WTC11 (cell line): ENCODE measurements at regions not wholly inside any gene's neighbourhood (a gene's known extent, or its start where the extent isn't known, plus 50 kb on each side); places are given as distances from the start of the nearest gene placed in this dataset.

Experiments used
- ATAC-seq: fragments of 200-7000 bp; cut with Tn5 transposase; 2 replicates; pipeline ENCODE4 v1.10.0; 2021; ENCODE audit warnings: mild to moderate bottlenecking, moderate library complexity
- CTCF ChIA-PET: fragments of 300-600 bp; sonication (Branson Sonifier 250); formaldehyde crosslinking; loops from one replicate; lab custom pipeline; 2021; ENCODE audit warnings: antibody characterized with exemption; lab: Charles Lee
- POLR2A ChIA-PET: fragments of 350-600 bp; sonication (Branson Sonifier 250); formaldehyde crosslinking; loops from one replicate; lab custom pipeline; 2021; ENCODE audit warnings: antibody characterized with exemption; lab: Charles Lee
- DNase-seq: peaks from one replicate; pipeline ENCODE4 v3.0.0; 2021; ENCODE audit warnings: low spot score
- H3K27ac Mint-ChIP-seq: 2 replicates; pipeline ENCODE4 v1.8.0; 2021; ENCODE audit warnings: mixed read lengths
- H3K27me3 Mint-ChIP-seq: 2 replicates; pipeline ENCODE4 v1.8.0; 2021; ENCODE audit warnings: low read depth, mild to moderate bottlenecking, moderate library complexity, mixed read lengths
- H3K36me3 Mint-ChIP-seq: 2 replicates; pipeline ENCODE4 v1.8.0; 2021; ENCODE audit warnings: mixed read lengths
- H3K4me1 Mint-ChIP-seq: 2 replicates; pipeline ENCODE4 v1.8.0; 2022; ENCODE audit warnings: mixed read lengths
- H3K4me3 Mint-ChIP-seq: 2 replicates; pipeline ENCODE4 v1.8.0; 2021; ENCODE audit warnings: mild to moderate bottlenecking, moderate library complexity, mixed read lengths
- H3K9me3 Mint-ChIP-seq: 2 replicates; pipeline ENCODE4 v1.8.0; 2021; ENCODE audit warnings: mixed read lengths
- AR ChIP-seq: fragments of 250-450 bp; sonication (Bioruptor Pico); IDR thresholded peaks from 2 replicates; pipeline ENCODE4 v1.9.0; 2021; ENCODE audit warnings: mild to moderate bottlenecking
- CREM ChIP-seq: sonication (generic); formaldehyde crosslinking; IDR thresholded peaks from 2 replicates; pipeline ENCODE4 v1.8.1; 2022; ENCODE audit warnings: mild to moderate bottlenecking, missing genetic modification reagents, moderate library complexity
- CTCF ChIP-seq: fragments of 200-600 bp; IDR thresholded peaks from 2 replicates; pipeline ENCODE4 v1.8.0; 2022; ENCODE audit warnings: antibody characterized with exemption
- GRHL2 ChIP-seq: fragments of 250-450 bp; sonication (Bioruptor Pico); IDR thresholded peaks from 2 replicates; pipeline ENCODE4 v1.8.0; 2022; ENCODE audit warnings: mild to moderate bottlenecking, moderate library complexity; ENCODE audit not compliant: insufficient replicate concordance, severe bottlenecking
- NFE2L1 ChIP-seq: sonication (generic); formaldehyde crosslinking; IDR thresholded peaks from 2 replicates; pipeline ENCODE4 v1.8.1; 2023; ENCODE audit warnings: missing genetic modification reagents
- OVOL2 ChIP-seq: fragments of 250-450 bp; sonication (Bioruptor Pico); IDR thresholded peaks from 2 replicates; pipeline ENCODE4 v1.9.0; 2021; ENCODE audit warnings: mild to moderate bottlenecking, borderline replicate concordance
- PRRX2 ChIP-seq: fragments of 250-450 bp; sonication (Bioruptor Pico); IDR thresholded peaks from 2 replicates; pipeline ENCODE4 v1.8.0; 2021; ENCODE audit warnings: mild to moderate bottlenecking
- ZNF121 ChIP-seq: sonication (generic); formaldehyde crosslinking; IDR thresholded peaks from 2 replicates; pipeline ENCODE4 v1.8.0; 2023; ENCODE audit warnings: missing genetic modification reagents
- TF ChIP-seq, protein P1 (sequence below): fragments of 250-450 bp; sonication (Bioruptor Pico); IDR thresholded peaks from 2 replicates; pipeline ENCODE4 v2.1.2; 2022; ENCODE audit warnings: mild to moderate bottlenecking, moderate library complexity
- TF ChIP-seq, protein P2 (sequence below): sonication (generic); formaldehyde crosslinking; IDR thresholded peaks from 2 replicates; pipeline ENCODE4 v1.8.0; 2023; ENCODE audit warnings: missing genetic modification reagents
- TF ChIP-seq, protein P3 (sequence below): sonication (generic); formaldehyde crosslinking; IDR thresholded peaks from 2 replicates; pipeline ENCODE4 v1.8.0; 2022; ENCODE audit warnings: mild to moderate bottlenecking, missing genetic modification reagents
- TF ChIP-seq, protein P4 (sequence below): sonication (generic); formaldehyde crosslinking; IDR thresholded peaks from 2 replicates; pipeline ENCODE4 v1.8.1; 2022; ENCODE audit warnings: low read depth, mild to moderate bottlenecking, moderate library complexity, missing genetic modification reagents, borderline replicate concordance
- TF ChIP-seq, protein P5 (sequence below): sonication (generic); formaldehyde crosslinking; IDR thresholded peaks from 2 replicates; pipeline ENCODE4 v1.8.0; 2023; ENCODE audit warnings: mild to moderate bottlenecking, missing genetic modification reagents
- TF ChIP-seq, protein P6 (sequence below): sonication (generic); formaldehyde crosslinking; IDR thresholded peaks from 2 replicates; pipeline ENCODE4 v1.8.1; 2023; ENCODE audit warnings: mild to moderate bottlenecking, missing genetic modification reagents, moderate library complexity
- TF ChIP-seq, protein P7 (sequence below): sonication (generic); formaldehyde crosslinking; IDR thresholded peaks from 2 replicates; pipeline ENCODE4 v1.8.0; 2023; ENCODE audit warnings: missing genetic modification reagents, mild to moderate bottlenecking, borderline replicate concordance
- TF ChIP-seq, protein P8 (sequence below): fragments of 250-450 bp; sonication (Bioruptor Pico); IDR thresholded peaks from 2 replicates; pipeline ENCODE4 v1.9.0; 2021; ENCODE audit warnings: mild to moderate bottlenecking

DNA sequence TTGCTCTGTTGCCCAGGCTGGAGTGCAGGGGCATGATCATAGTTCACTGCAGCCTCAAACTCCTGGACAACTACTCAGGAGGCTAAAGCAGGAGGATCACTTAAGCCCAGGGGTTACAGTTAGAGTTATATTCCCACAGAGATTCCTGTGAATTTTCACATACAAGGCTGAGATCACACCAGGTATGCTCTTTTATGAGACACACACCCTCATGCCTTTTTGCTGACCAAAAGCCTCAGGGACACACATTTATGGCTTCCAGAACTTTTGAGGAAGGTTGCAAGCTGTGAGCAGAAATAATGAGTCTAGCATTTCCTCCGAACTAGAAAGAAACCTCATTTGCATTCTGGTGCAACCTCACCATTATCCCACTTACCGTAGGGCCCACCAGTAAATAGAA is 370.5 kb upstream of the ARID1B start (continued):
- TF ChIP-seq, protein P1, sequence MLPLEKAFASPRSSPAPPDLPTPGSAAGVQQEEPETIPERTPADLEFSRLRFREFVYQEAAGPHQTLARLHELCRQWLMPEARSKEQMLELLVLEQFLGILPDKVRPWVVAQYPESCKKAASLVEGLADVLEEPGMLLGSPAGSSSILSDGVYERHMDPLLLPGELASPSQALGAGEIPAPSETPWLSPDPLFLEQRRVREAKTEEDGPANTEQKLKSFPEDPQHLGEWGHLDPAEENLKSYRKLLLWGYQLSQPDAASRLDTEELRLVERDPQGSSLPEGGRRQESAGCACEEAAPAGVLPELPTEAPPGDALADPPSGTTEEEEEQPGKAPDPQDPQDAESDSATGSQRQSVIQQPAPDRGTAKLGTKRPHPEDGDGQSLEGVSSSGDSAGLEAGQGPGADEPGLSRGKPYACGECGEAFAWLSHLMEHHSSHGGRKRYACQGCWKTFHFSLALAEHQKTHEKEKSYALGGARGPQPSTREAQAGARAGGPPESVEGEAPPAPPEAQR (CRISPR knock-in tag): no peak
- no peak for TF ChIP-seq CTCF
- TF ChIP-seq, protein P2, sequence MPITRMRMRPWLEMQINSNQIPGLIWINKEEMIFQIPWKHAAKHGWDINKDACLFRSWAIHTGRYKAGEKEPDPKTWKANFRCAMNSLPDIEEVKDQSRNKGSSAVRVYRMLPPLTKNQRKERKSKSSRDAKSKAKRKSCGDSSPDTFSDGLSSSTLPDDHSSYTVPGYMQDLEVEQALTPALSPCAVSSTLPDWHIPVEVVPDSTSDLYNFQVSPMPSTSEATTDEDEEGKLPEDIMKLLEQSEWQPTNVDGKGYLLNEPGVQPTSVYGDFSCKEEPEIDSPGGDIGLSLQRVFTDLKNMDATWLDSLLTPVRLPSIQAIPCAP (CRISPR knock-in tag): no peak

GRCh38 chr6:156406099-156406498 is 371.1 kb upstream of the ARID1B start:
- ChIA-PET POLR2A (no interaction called here), CTCF (no interaction called here)
- H3K27me3 Mint-ChIP-seq: no peaks in the 10 kb centered on the region; the same call in 1 of the 2 replicates
- 0 out of 2 replicates have a peak, but pooled peaks cover under 1% of the 10 kb centered on the region for H3K36me3 Mint-ChIP-seq
- peaks cover 10% of the 10 kb centered on the region for H3K9me3 Mint-ChIP-seq
- H3K4me1 Mint-ChIP-seq: peaks cover 12% of the 10 kb centered on the region
- no peak for DNase-seq
- H3K27ac Mint-ChIP-seq: no peak overlapping the region
- no peak overlapping the region for H3K4me3 Mint-ChIP-seq
- ATAC-seq: peak; percentile 86
- TF ChIP-seq NFE2L1 (no peak), CREM (CRISPR knock-in tag) (no peak), ZNF121 (no peak), PRRX2 (CRISPR knock-in tag) (no peak), AR (CRISPR knock-in tag) (no peak), GRHL2 (CRISPR knock-in tag) (no peak), OVOL2 (CRISPR knock-in tag) (no peak)
- TF ChIP-seq, protein P3, sequence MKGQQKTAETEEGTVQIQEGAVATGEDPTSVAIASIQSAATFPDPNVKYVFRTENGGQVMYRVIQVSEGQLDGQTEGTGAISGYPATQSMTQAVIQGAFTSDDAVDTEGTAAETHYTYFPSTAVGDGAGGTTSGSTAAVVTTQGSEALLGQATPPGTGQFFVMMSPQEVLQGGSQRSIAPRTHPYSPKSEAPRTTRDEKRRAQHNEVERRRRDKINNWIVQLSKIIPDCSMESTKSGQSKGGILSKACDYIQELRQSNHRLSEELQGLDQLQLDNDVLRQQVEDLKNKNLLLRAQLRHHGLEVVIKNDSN: no peak
- TF ChIP-seq, protein P4, sequence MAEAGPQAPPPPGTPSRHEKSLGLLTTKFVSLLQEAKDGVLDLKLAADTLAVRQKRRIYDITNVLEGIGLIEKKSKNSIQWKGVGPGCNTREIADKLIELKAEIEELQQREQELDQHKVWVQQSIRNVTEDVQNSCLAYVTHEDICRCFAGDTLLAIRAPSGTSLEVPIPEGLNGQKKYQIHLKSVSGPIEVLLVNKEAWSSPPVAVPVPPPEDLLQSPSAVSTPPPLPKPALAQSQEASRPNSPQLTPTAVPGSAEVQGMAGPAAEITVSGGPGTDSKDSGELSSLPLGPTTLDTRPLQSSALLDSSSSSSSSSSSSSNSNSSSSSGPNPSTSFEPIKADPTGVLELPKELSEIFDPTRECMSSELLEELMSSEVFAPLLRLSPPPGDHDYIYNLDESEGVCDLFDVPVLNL (CRISPR knock-in tag): no peak
- TF ChIP-seq, protein P5, sequence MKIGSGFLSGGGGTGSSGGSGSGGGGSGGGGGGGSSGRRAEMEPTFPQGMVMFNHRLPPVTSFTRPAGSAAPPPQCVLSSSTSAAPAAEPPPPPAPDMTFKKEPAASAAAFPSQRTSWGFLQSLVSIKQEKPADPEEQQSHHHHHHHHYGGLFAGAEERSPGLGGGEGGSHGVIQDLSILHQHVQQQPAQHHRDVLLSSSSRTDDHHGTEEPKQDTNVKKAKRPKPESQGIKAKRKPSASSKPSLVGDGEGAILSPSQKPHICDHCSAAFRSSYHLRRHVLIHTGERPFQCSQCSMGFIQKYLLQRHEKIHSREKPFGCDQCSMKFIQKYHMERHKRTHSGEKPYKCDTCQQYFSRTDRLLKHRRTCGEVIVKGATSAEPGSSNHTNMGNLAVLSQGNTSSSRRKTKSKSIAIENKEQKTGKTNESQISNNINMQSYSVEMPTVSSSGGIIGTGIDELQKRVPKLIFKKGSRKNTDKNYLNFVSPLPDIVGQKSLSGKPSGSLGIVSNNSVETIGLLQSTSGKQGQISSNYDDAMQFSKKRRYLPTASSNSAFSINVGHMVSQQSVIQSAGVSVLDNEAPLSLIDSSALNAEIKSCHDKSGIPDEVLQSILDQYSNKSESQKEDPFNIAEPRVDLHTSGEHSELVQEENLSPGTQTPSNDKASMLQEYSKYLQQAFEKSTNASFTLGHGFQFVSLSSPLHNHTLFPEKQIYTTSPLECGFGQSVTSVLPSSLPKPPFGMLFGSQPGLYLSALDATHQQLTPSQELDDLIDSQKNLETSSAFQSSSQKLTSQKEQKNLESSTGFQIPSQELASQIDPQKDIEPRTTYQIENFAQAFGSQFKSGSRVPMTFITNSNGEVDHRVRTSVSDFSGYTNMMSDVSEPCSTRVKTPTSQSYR (CRISPR knock-in tag): no peak
- TF ChIP-seq, protein P6, sequence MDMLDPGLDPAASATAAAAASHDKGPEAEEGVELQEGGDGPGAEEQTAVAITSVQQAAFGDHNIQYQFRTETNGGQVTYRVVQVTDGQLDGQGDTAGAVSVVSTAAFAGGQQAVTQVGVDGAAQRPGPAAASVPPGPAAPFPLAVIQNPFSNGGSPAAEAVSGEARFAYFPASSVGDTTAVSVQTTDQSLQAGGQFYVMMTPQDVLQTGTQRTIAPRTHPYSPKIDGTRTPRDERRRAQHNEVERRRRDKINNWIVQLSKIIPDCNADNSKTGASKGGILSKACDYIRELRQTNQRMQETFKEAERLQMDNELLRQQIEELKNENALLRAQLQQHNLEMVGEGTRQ (CRISPR knock-in tag): no peak
- TF ChIP-seq, protein P7, sequence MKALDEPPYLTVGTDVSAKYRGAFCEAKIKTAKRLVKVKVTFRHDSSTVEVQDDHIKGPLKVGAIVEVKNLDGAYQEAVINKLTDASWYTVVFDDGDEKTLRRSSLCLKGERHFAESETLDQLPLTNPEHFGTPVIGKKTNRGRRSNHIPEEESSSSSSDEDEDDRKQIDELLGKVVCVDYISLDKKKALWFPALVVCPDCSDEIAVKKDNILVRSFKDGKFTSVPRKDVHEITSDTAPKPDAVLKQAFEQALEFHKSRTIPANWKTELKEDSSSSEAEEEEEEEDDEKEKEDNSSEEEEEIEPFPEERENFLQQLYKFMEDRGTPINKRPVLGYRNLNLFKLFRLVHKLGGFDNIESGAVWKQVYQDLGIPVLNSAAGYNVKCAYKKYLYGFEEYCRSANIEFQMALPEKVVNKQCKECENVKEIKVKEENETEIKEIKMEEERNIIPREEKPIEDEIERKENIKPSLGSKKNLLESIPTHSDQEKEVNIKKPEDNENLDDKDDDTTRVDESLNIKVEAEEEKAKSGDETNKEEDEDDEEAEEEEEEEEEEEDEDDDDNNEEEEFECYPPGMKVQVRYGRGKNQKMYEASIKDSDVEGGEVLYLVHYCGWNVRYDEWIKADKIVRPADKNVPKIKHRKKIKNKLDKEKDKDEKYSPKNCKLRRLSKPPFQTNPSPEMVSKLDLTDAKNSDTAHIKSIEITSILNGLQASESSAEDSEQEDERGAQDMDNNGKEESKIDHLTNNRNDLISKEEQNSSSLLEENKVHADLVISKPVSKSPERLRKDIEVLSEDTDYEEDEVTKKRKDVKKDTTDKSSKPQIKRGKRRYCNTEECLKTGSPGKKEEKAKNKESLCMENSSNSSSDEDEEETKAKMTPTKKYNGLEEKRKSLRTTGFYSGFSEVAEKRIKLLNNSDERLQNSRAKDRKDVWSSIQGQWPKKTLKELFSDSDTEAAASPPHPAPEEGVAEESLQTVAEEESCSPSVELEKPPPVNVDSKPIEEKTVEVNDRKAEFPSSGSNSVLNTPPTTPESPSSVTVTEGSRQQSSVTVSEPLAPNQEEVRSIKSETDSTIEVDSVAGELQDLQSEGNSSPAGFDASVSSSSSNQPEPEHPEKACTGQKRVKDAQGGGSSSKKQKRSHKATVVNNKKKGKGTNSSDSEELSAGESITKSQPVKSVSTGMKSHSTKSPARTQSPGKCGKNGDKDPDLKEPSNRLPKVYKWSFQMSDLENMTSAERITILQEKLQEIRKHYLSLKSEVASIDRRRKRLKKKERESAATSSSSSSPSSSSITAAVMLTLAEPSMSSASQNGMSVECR (CRISPR knock-in tag): no peak
- TF ChIP-seq, protein P8, sequence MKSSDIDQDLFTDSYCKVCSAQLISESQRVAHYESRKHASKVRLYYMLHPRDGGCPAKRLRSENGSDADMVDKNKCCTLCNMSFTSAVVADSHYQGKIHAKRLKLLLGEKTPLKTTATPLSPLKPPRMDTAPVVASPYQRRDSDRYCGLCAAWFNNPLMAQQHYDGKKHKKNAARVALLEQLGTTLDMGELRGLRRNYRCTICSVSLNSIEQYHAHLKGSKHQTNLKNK: no peak
